Neural crest cell (in vitro differentiated cells): ENCODE measurements at regions not wholly inside any gene's neighbourhood (a gene's known extent, or its start where the extent isn't known, plus 50 kb on each side); places are given as distances from the start of the nearest gene placed in this dataset.

ENCODE experiments used
- DNase-seq: peaks from one replicate; pipeline ENCODE4 v3.0.0; 2021; ENCODE audit warnings: low read depth, mixed read lengths, low spot score
- H3K27ac Mint-ChIP-seq: one replicate; pipeline ENCODE4 v1.8.0; 2021; ENCODE audit warnings: mild to moderate bottlenecking, mixed read lengths; ENCODE audit not compliant: unreplicated experiment
- H3K27me3 Mint-ChIP-seq: 2 replicates; pipeline ENCODE4 v1.8.0; 2021; ENCODE audit warnings: low read depth, mild to moderate bottlenecking, mixed read lengths
- H3K36me3 Mint-ChIP-seq: 2 replicates; pipeline ENCODE4 v1.8.0; 2021; ENCODE audit warnings: low read depth, mild to moderate bottlenecking, mixed read lengths
- H3K4me1 Mint-ChIP-seq: 2 replicates; pipeline ENCODE4 v1.8.0; 2021; ENCODE audit warnings: mixed read lengths
- H3K4me3 Mint-ChIP-seq: one replicate; pipeline ENCODE4 v1.8.0; 2021; ENCODE audit warnings: mild to moderate bottlenecking, mixed read lengths
- H3K9me3 Mint-ChIP-seq: 2 replicates; pipeline ENCODE4 v1.8.0; 2021; ENCODE audit warnings: mixed read lengths
- CTCF ChIP-seq: fragments of 200-600 bp; sonication (generic); conservative IDR thresholded peaks from 2 replicates; pipeline ENCODE4 v1.5.0; 2021; ENCODE audit warnings: antibody characterized with exemption, mild to moderate bottlenecking

- no peak overlapping the region for H3K4me3 Mint-ChIP-seq
- peaks cover 7% of the 10 kb centered on the region for H3K9me3 Mint-ChIP-seq
- no peak overlapping the region for H3K27ac Mint-ChIP-seq
- TF ChIP-seq CTCF: no peak
- H3K27me3 Mint-ChIP-seq: no peaks in the 10 kb centered on the region
- peaks cover 29% of the 10 kb centered on the region for H3K4me1 Mint-ChIP-seq
- H3K36me3 Mint-ChIP-seq: peaks cover 4% of the 10 kb centered on the region
- DNase-seq: no peak
These were observed 193.5 kb downstream of the SPP2 start for GRCh38 chr2:234243871-234244565.

- Mint-ChIP-seq H3K4me1 (peaks cover 29% of the 10 kb centered on the region), H3K9me3 (peaks cover 5% of the 10 kb centered on the region), H3K27me3 (no peaks in the 10 kb centered on the region), H3K4me3 (no peak overlapping the region), H3K36me3 (peaks cover 2% of the 10 kb centered on the region), H3K27ac (no peak overlapping the region)
- TF ChIP-seq CTCF: no peak
- DNase-seq: no peak
These were observed 191.9 kb downstream of the SPP2 start for GRCh38 chr2:234242459-234242836.

DNA sequence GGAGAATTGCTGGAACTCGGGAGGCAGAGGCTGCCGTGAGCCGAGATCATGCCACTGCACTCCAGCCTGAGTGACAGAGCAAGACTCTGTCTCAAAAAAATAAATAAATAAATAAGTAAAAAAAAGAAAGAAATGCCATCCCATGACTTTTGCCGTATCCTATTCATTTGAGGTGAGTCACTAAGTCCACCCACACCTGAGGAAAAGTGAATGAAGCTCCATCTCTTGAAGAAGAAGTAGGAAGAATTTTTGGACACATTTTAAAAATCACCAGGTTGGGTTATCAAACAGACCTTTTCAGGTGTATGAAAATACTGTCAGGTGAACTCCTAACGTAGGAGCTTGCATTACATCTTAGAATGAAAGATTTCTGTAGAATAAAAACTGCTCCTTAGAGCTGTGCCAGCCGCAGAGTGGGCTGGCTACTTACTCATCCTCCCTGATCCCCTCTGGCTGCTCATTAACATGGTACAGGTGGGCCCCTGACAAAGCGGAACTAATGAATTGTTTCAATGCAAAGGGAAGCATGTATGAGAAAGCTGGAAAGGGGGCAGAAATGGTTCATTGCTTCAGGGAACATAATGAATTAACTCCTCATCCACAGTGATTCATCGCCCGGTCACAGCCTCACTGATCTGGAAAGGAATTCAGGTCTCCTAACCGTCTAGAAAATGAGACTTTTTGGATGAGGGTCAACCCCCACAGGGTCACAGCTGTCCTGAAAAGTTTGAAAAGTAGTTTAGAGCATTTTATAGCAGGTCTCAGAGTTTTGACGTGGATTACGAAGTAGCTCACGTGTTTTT is 191.4 kb downstream of the SPP2 start:
- no peak for TF ChIP-seq CTCF
- Mint-ChIP-seq H3K27ac (no peak overlapping the region), H3K27me3 (no peaks in the 10 kb centered on the region), H3K9me3 (peaks cover 5% of the 10 kb centered on the region), H3K4me3 (no peak overlapping the region), H3K4me1 (peaks cover 29% of the 10 kb centered on the region), H3K36me3 (peaks cover 2% of the 10 kb centered on the region)
- no peak for DNase-seq

- Mint-ChIP-seq H3K4me1 (peaks cover 25% of the 10 kb centered on the region), H3K36me3 (no peaks in the 10 kb centered on the region), H3K9me3 (peaks cover 5% of the 10 kb centered on the region), H3K27me3 (no peaks in the 10 kb centered on the region), H3K4me3 (no peak overlapping the region), H3K27ac (no peak overlapping the region)
- DNase-seq: no peak
- no peak for TF ChIP-seq CTCF
These were observed 190.4 kb downstream of the SPP2 start for GRCh38 chr2:234240917-234241316.

DNA sequence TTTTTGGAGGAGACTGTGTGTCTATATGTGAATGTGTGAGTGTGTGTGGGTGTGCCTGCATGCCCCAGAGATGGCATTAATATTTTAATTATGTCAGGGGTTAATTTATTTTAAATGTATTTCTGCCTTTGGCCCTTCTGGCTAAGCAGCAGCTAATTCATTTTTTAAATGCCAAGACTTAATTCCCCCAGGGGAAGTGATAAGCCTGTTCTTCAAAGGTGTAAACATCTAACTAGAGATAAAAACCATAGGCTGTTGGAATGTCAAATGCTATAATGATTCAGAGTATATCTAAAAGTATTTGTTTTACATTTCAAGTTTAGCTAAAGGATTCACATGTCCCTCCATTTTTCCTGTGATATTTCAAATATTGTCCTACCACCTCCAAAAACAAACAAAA is 184.7 kb downstream of the SPP2 start:
- Mint-ChIP-seq H3K36me3 (no peaks in the 10 kb centered on the region), H3K27me3 (no peaks in the 10 kb centered on the region), H3K4me1 (no peaks in the 10 kb centered on the region), H3K27ac (no peak overlapping the region), H3K9me3 (peaks cover 3% of the 10 kb centered on the region), H3K4me3 (no peak overlapping the region)
- no peak for TF ChIP-seq CTCF
- no peak for DNase-seq
